ENCODE measurements at regions not wholly inside any gene's neighbourhood (a gene's known extent, or its start where the extent isn't known, plus 50 kb on each side); places are given as distances from the start of the nearest gene placed in this dataset.

- no peak overlapping the region for H3K9ac ChIP-seq (ENCODE audit: insufficient read depth, low read length)
- H3K27ac ChIP-seq (ENCODE audit: insufficient read depth, low read length) = no peak overlapping the region
- no peaks in the 10 kb centered on the region for H3K27me3 ChIP-seq (ENCODE audit: control insufficient read depth, insufficient read depth, low read length)
- no peaks in the 10 kb centered on the region for H3K36me3 ChIP-seq (ENCODE audit: control insufficient read depth, insufficient read depth, low read length)
- H3K9me3 ChIP-seq (ENCODE audit: control insufficient read depth, insufficient read depth, low read depth, low read length) = no peaks in the 10 kb centered on the region
- no peak overlapping the region for H3K4me2 ChIP-seq (ENCODE audit: extremely low read depth, insufficient read depth, low read length)
- H3K4me1 ChIP-seq (ENCODE audit: control insufficient read depth, extremely low read depth, insufficient read depth, low read length) = peaks cover 5% of the 10 kb centered on the region
- no peaks in the 10 kb centered on the region for H3K79me2 ChIP-seq (ENCODE audit: control insufficient read depth, insufficient read depth, low read length)
- H4K20me1 ChIP-seq (ENCODE audit: control insufficient read depth, extremely low read depth, insufficient read depth, low read length) = no peaks in the 10 kb centered on the region
- H3K4me3 ChIP-seq (replicated peaks in 1 of 4; ENCODE audit: control extremely low read depth in 1 of 4, insufficient read depth in 1 of 4, low read depth in 3 of 4, low read length in 4 of 4) = no peak overlapping the region
- TF ChIP-seq EZH2 (IDR thresholded peaks at IDR 0.05; ENCODE audit: low read length, missing control alignments) (no peak), CTCF (conservative IDR thresholded peaks at IDR 0.05 in 1 of 2, IDR thresholded peaks at IDR 0.05 in 1 of 2; ENCODE audit: low read depth in 1 of 2, low read length in 2 of 2) (no peak)
- H2AFZ ChIP-seq (ENCODE audit: low read length) = no peak overlapping the region
- peak; percentile 46 to 66 for DNase-seq (ENCODE audit: low read depth in 2 of 2)
These were observed 112.4 kb upstream of the EEPD1 start for GRCh38 chr7:36040679-36041078.

- Histone ChIP-seq H3K4me2 (ENCODE audit: extremely low read depth, insufficient read depth, low read length) (no peak overlapping the region), H3K9ac (ENCODE audit: insufficient read depth, low read length) (no peak overlapping the region), H3K36me3 (ENCODE audit: control insufficient read depth, insufficient read depth, low read length) (no peaks in the 10 kb centered on the region), H2AFZ (ENCODE audit: low read length) (no peak overlapping the region), H3K9me3 (ENCODE audit: control insufficient read depth, insufficient read depth, low read depth, low read length) (no peaks in the 10 kb centered on the region), H4K20me1 (ENCODE audit: control insufficient read depth, extremely low read depth, insufficient read depth, low read length) (no peaks in the 10 kb centered on the region), H3K4me1 (ENCODE audit: control insufficient read depth, extremely low read depth, insufficient read depth, low read length) (peaks cover 16% of the 10 kb centered on the region), H3K4me3 (replicated peaks in 1 of 4; ENCODE audit: control extremely low read depth in 1 of 4, insufficient read depth in 1 of 4, low read depth in 3 of 4, low read length in 4 of 4) (no peak overlapping the region), H3K27ac (ENCODE audit: insufficient read depth, low read length) (no peak overlapping the region), H3K27me3 (ENCODE audit: control insufficient read depth, insufficient read depth, low read length) (no peaks in the 10 kb centered on the region), H3K79me2 (ENCODE audit: control insufficient read depth, insufficient read depth, low read length) (no peaks in the 10 kb centered on the region)
- TF ChIP-seq EZH2 (IDR thresholded peaks at IDR 0.05; ENCODE audit: low read length, missing control alignments) (no peak), CTCF (conservative IDR thresholded peaks at IDR 0.05 in 1 of 2, IDR thresholded peaks at IDR 0.05 in 1 of 2; ENCODE audit: low read depth in 1 of 2, low read length in 2 of 2) (no peak)
- peak in 1 of 2 donors; percentile 30 for DNase-seq (ENCODE audit: low read depth in 2 of 2)
These were observed 108.8 kb upstream of the EEPD1 start for GRCh38 chr7:36044101-36044892.

- no peak for TF ChIP-seq CTCF (conservative IDR thresholded peaks at IDR 0.05 in 1 of 2, IDR thresholded peaks at IDR 0.05 in 1 of 2; ENCODE audit: low read depth in 1 of 2, low read length in 2 of 2)
- TF ChIP-seq EZH2 (IDR thresholded peaks at IDR 0.05; ENCODE audit: low read length, missing control alignments) = no peak
- peak; percentile 23 to 83 for DNase-seq (ENCODE audit: low read depth in 2 of 2)
- Histone ChIP-seq H4K20me1 (ENCODE audit: control insufficient read depth, extremely low read depth, insufficient read depth, low read length) (no peaks in the 10 kb centered on the region), H3K9me3 (ENCODE audit: control insufficient read depth, insufficient read depth, low read depth, low read length) (no peaks in the 10 kb centered on the region), H3K27ac (ENCODE audit: insufficient read depth, low read length) (no peak overlapping the region), H2AFZ (ENCODE audit: low read length) (no peak overlapping the region), H3K4me3 (replicated peaks in 1 of 4; ENCODE audit: control extremely low read depth in 1 of 4, insufficient read depth in 1 of 4, low read depth in 3 of 4, low read length in 4 of 4) (no peak overlapping the region), H3K79me2 (ENCODE audit: control insufficient read depth, insufficient read depth, low read length) (no peaks in the 10 kb centered on the region), H3K36me3 (ENCODE audit: control insufficient read depth, insufficient read depth, low read length) (no peaks in the 10 kb centered on the region), H3K27me3 (ENCODE audit: control insufficient read depth, insufficient read depth, low read length) (no peaks in the 10 kb centered on the region), H3K4me2 (ENCODE audit: extremely low read depth, insufficient read depth, low read length) (no peak overlapping the region), H3K4me1 (ENCODE audit: control insufficient read depth, extremely low read depth, insufficient read depth, low read length) (peaks cover 18% of the 10 kb centered on the region), H3K9ac (ENCODE audit: insufficient read depth, low read length) (no peak overlapping the region)
These were observed 107.7 kb upstream of the EEPD1 start for GRCh38 chr7:36045326-36045725.
